ENCODE measurements at regions not wholly inside any gene's neighbourhood (a gene's known extent, or its start where the extent isn't known, plus 50 kb on each side); places are given as distances from the start of the nearest gene placed in this dataset.

- WGBS (ENCODE audit: low lambda C conversion rate): 6% methylated on average over 2 of the region's 2 CpGs
- H3K36me3 ChIP-seq (replicated peaks in 1 of 2; ENCODE audit: control insufficient read depth in 1 of 2, insufficient read depth in 2 of 2, low read length in 2 of 2): no peaks in the 10 kb centered on the region
- no peaks in the 10 kb centered on the region for H3K9me3 ChIP-seq (ENCODE audit: low read length)
- ATAC-seq (no peak), FAIRE-seq (no peak), DNase-seq (ENCODE audit: low spot score) (no peak)
- H4K20me1 ChIP-seq (ENCODE audit: insufficient read depth, low read length): no peaks in the 10 kb centered on the region
- no peak overlapping the region for H2AFZ ChIP-seq (ENCODE audit: low read length)
- no peak overlapping the region for H3K9ac ChIP-seq (ENCODE audit: insufficient read depth, low read depth, low read length)
- no peaks in the 10 kb centered on the region for H3K79me2 ChIP-seq (ENCODE audit: insufficient read depth, low read length)
- BruUV-seq (replicated peaks): no TSS peak
- no peak overlapping the region for H3K4me2 ChIP-seq (ENCODE audit: low read depth, low read length)
- H3K4me1 ChIP-seq (ENCODE audit: insufficient read depth, low read length): no peaks in the 10 kb centered on the region
- intact Hi-C loops (cut with micrococcal nuclease; ENCODE audit: unreplicated experiment) (no loop called here), in situ Hi-C loops (cut with HindIII; ENCODE audit: extremely low pct_ligation_motif_present, low pct_unique_long_range_greater_than_20kb) (loop anchor here (25.0 kb wide), 1 partner anchor 1247 kb away; no protein-coding TSS in a partner anchor)
- no peak overlapping the region for H3K27ac ChIP-seq (ENCODE audit: extremely low read length, insufficient read depth, low read length)
- H3K27me3 ChIP-seq (ENCODE audit: control insufficient read depth in 1 of 2, insufficient read depth in 2 of 2, low read length in 2 of 2): no peaks in the 10 kb centered on the region
- CTCF ChIA-PET (ENCODE audit: low intra/inter-chr PET ratio, low total read pairs): no interaction called here
- H3K4me3 ChIP-seq (replicated peaks in 1 of 3; ENCODE audit: insufficient read depth in 1 of 3, low read depth in 2 of 3, low read length in 3 of 3): no peak overlapping the region
- TF ChIP-seq, protein P1, sequence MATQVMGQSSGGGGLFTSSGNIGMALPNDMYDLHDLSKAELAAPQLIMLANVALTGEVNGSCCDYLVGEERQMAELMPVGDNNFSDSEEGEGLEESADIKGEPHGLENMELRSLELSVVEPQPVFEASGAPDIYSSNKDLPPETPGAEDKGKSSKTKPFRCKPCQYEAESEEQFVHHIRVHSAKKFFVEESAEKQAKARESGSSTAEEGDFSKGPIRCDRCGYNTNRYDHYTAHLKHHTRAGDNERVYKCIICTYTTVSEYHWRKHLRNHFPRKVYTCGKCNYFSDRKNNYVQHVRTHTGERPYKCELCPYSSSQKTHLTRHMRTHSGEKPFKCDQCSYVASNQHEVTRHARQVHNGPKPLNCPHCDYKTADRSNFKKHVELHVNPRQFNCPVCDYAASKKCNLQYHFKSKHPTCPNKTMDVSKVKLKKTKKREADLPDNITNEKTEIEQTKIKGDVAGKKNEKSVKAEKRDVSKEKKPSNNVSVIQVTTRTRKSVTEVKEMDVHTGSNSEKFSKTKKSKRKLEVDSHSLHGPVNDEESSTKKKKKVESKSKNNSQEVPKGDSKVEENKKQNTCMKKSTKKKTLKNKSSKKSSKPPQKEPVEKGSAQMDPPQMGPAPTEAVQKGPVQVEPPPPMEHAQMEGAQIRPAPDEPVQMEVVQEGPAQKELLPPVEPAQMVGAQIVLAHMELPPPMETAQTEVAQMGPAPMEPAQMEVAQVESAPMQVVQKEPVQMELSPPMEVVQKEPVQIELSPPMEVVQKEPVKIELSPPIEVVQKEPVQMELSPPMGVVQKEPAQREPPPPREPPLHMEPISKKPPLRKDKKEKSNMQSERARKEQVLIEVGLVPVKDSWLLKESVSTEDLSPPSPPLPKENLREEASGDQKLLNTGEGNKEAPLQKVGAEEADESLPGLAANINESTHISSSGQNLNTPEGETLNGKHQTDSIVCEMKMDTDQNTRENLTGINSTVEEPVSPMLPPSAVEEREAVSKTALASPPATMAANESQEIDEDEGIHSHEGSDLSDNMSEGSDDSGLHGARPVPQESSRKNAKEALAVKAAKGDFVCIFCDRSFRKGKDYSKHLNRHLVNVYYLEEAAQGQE (IDR thresholded peaks at IDR 0.05; ENCODE audit: borderline replicate concordance in 1 of 2, low read depth in 1 of 2, low read length in 2 of 2): no peak
- no peak for TF ChIP-seq ZNF496 (CRISPR knock-in tag; IDR thresholded peaks at IDR 0.05; ENCODE audit: insufficient replicate concordance)
- TF ChIP-seq ZNF749 (CRISPR knock-in tag; IDR thresholded peaks at IDR 0.05; ENCODE audit: borderline replicate concordance): no peak
- no peak for TF ChIP-seq TCF7 (IDR thresholded peaks at IDR 0.05; ENCODE audit: low read depth)
- TF ChIP-seq, protein P2, sequence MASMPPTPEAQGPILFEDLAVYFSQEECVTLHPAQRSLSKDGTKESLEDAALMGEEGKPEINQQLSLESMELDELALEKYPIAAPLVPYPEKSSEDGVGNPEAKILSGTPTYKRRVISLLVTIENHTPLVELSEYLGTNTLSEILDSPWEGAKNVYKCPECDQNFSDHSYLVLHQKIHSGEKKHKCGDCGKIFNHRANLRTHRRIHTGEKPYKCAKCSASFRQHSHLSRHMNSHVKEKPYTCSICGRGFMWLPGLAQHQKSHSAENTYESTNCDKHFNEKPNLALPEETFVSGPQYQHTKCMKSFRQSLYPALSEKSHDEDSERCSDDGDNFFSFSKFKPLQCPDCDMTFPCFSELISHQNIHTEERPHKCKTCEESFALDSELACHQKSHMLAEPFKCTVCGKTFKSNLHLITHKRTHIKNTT (CRISPR knock-in tag; IDR thresholded peaks at IDR 0.05): no peak
- POLR2A ChIA-PET: no interaction called here
Observed at GRCh38 chr11:109934151-109934550, 159.0 kb upstream of the ZC3H12C start.

Data from HepG2 (cell line).